GM18870 (cell line): ENCODE measurements at regions not wholly inside any gene's neighbourhood (a gene's known extent, or its start where the extent isn't known, plus 50 kb on each side); places are given as distances from the start of the nearest gene placed in this dataset.

Experiments used
- ATAC-seq: cut with Tn5 transposase; IDR thresholded peaks from one replicate; pipeline ENCODE4 v1.9.1; 2021; ENCODE audit warnings: moderate library complexity; ENCODE audit not compliant: unreplicated experiment

GRCh38 chr4:124903995-124904722 is 191.6 kb upstream of the ANKRD50 start:
- ATAC-seq = no peak

GRCh38 chr4:124902001-124902515 is 189.5 kb upstream of the ANKRD50 start:
- ATAC-seq = no peak

GRCh38 chr4:124899997-124900396 is 187.5 kb upstream of the ANKRD50 start:
- no peak for ATAC-seq

GRCh38 chr4:124890522-124890921 is 178.0 kb upstream of the ANKRD50 start:
- ATAC-seq = no peak

- ATAC-seq = no peak
Observed at GRCh38 chr4:124887739-124888138, 175.2 kb upstream of the ANKRD50 start.

GRCh38 chr4:124884316-124884715 is 171.8 kb upstream of the ANKRD50 start:
- no peak for ATAC-seq

- no peak for ATAC-seq
Observed at GRCh38 chr4:124883632-124884031, 171.1 kb upstream of the ANKRD50 start.

- ATAC-seq = no peak
Observed at GRCh38 chr4:124879195-124879594, 166.7 kb upstream of the ANKRD50 start.

- no peak for ATAC-seq
Observed at GRCh38 chr4:124874172-124874450, 161.6 kb upstream of the ANKRD50 start.

- ATAC-seq = no peak
Observed at GRCh38 chr4:124873361-124874171, 161.0 kb upstream of the ANKRD50 start.

GRCh38 chr4:124872659-124873058 is 160.1 kb upstream of the ANKRD50 start:
- no peak for ATAC-seq

GRCh38 chr4:124869961-124870495 is 157.5 kb upstream of the ANKRD50 start:
- ATAC-seq = no peak

GRCh38 chr4:124868495-124868894 is 156.0 kb upstream of the ANKRD50 start:
- no peak for ATAC-seq

GRCh38 chr4:124867536-124867935 is 155.0 kb upstream of the ANKRD50 start:
- no peak for ATAC-seq

- ATAC-seq = no peak
Observed at GRCh38 chr4:124866301-124866700, 153.8 kb upstream of the ANKRD50 start.

- ATAC-seq = no peak
Observed at GRCh38 chr4:124863040-124863545, 150.6 kb upstream of the ANKRD50 start.

- ATAC-seq = no peak
Observed at GRCh38 chr4:124862261-124862660, 149.7 kb upstream of the ANKRD50 start.

- no peak for ATAC-seq
Observed at GRCh38 chr4:124861761-124862160, 149.2 kb upstream of the ANKRD50 start.

- peak; percentile 98 for ATAC-seq
Observed at GRCh38 chr4:124854968-124855367, 142.4 kb upstream of the ANKRD50 start.

GRCh38 chr4:124851741-124852140 is 139.2 kb upstream of the ANKRD50 start:
- no peak for ATAC-seq

GRCh38 chr4:124846306-124846705 is 133.8 kb upstream of the ANKRD50 start:
- no peak for ATAC-seq
